H1 (cell line): ENCODE measurements at regions not wholly inside any gene's neighbourhood (a gene's known extent, or its start where the extent isn't known, plus 50 kb on each side); places are given as distances from the start of the nearest gene placed in this dataset.

Source experiments
- CTCF ChIA-PET: fragments of 300-600 bp; sonication (Branson Sonifier 250); formaldehyde crosslinking; loops from one replicate; lab custom pipeline; 2021; ENCODE audit not compliant: partially characterized antibody; lab: Charles Lee
- POLR2A ChIA-PET: fragments of 300-600 bp; sonication (Branson Sonifier 250); formaldehyde crosslinking; loops from one replicate; lab custom pipeline; 2021; ENCODE audit warnings: inconsistent platforms; ENCODE audit not compliant: partially characterized antibody; lab: Charles Lee
- DNase-seq, 2 experiments: peaks; one replicate each; pipeline versions ENCODE4 v3.0.0 to v3.0.0-alpha.2; 2010 to 2022; ENCODE audit warnings: low spot score in 2 of 2, low read depth in 1 of 2, mixed read lengths in 1 of 2
- FAIRE-seq: peaks from 2 replicates; lab custom pipeline; 2011; peaks lifted over from hg19 to GRCh38; lab: Jason Lieb, UNC
- H2AFZ ChIP-seq: 2 replicates; pipeline ENCODE4 v1.8.1; 2012; ENCODE audit warnings: low read length, inconsistent platforms
- H2AK5ac ChIP-seq: 2 replicates; pipeline ENCODE4 v1.6.1; 2013; ENCODE audit warnings: low read depth, low read length
- H2BK120ac ChIP-seq: replicated peaks from 2 replicates; pipeline ENCODE3; 2013; ENCODE audit warnings: low read depth, low read length, inconsistent platforms
- H2BK12ac ChIP-seq: 2 replicates; pipeline ENCODE4 v1.6.1; 2013; ENCODE audit warnings: low read depth, low read length
- H2BK15ac ChIP-seq: 2 replicates; pipeline ENCODE4 v1.6.1; 2013; ENCODE audit warnings: low read length
- H2BK20ac ChIP-seq: 2 replicates; pipeline ENCODE4 v1.6.1; 2013; ENCODE audit warnings: low read length
- H2BK5ac ChIP-seq: 2 replicates; pipeline ENCODE4 v1.6.1; 2013; ENCODE audit warnings: low read depth, low read length
- H3K14ac ChIP-seq: 2 replicates; pipeline ENCODE4 v1.6.1; 2013; ENCODE audit warnings: inconsistent platforms; ENCODE audit not compliant: insufficient read length
- H3K18ac ChIP-seq: 2 replicates; pipeline ENCODE4 v1.6.1; 2013; ENCODE audit warnings: low read length; ENCODE audit errors: extremely low read depth
- H3K23ac ChIP-seq: 2 replicates; pipeline ENCODE4 v1.6.1; 2013; ENCODE audit warnings: inconsistent platforms; ENCODE audit not compliant: insufficient read length
- H3K23me2 ChIP-seq: 2 replicates; pipeline ENCODE4 v1.6.1; 2013; ENCODE audit warnings: low read depth, low read length
- H3K27ac ChIP-seq: 2 replicates; pipeline ENCODE4 v1.6.1; 2011; ENCODE audit warnings: low read depth, low read length, inconsistent platforms
- H3K27me3 ChIP-seq, 4 experiments: replicated peaks in 1 of 4; 1 replicate in 1 of 4; 2 replicates in 3 of 4; pipeline versions ENCODE4 v1.6.1 to v1.8.1; 2011 to 2013; ENCODE audit warnings: low read length in 3 of 4, mild to moderate bottlenecking in 3 of 4, inconsistent platforms in 2 of 4, mixed read lengths in 2 of 4, moderate library complexity in 1 of 4; ENCODE audit not compliant: control insufficient read depth in 3 of 4, insufficient read depth in 3 of 4; ENCODE audit errors: extremely low read depth in 1 of 4
- H3K36me3 ChIP-seq, 4 experiments: 2 replicates each; pipeline versions ENCODE4 v1.6.1 to v1.8.1; 2011 to 2013; ENCODE audit warnings: mild to moderate bottlenecking in 4 of 4, low read length in 3 of 4, moderate library complexity in 2 of 4, control low read depth in 1 of 4, inconsistent platforms in 1 of 4; ENCODE audit not compliant: insufficient read depth in 4 of 4, control insufficient read depth in 2 of 4
- H3K4ac ChIP-seq: replicated peaks from 2 replicates; pipeline ENCODE3; 2013; ENCODE audit warnings: low read length, low read depth, mixed read lengths, inconsistent platforms; ENCODE audit not compliant: insufficient read length
- H3K4me1 ChIP-seq, 4 experiments: replicated peaks in 1 of 4; 1 replicate in 1 of 4; 2 replicates in 3 of 4; pipeline versions ENCODE4 v1.6.1 to v1.8.1; 2011 to 2013; ENCODE audit warnings: low read length in 3 of 4, inconsistent platforms in 2 of 4, mixed read lengths in 1 of 4; ENCODE audit not compliant: insufficient read depth in 4 of 4, control insufficient read depth in 3 of 4
- H3K4me2 ChIP-seq, 2 experiments: 2 replicates each; pipeline versions ENCODE4 v1.6.1 to v1.8.1; 2011 to 2013; ENCODE audit warnings: low read depth in 2 of 2, low read length in 2 of 2, control low read depth in 1 of 2, inconsistent platforms in 1 of 2, mild to moderate bottlenecking in 1 of 2; ENCODE audit not compliant: insufficient read depth in 1 of 2
- H3K4me3 ChIP-seq, 4 experiments: fragments of 200-600, 300-600 bp in 1 of 4; sonication (generic), shearing (Covaris generic), sonication (Bioruptor Twin) in 1 of 4; 2 replicates each; pipeline versions ENCODE4 v1.5.1 to v1.8.1; 2011 to 2016; ENCODE audit warnings: low read length in 4 of 4, low read depth in 3 of 4, control low read depth in 2 of 4, inconsistent platforms in 2 of 4, mild to moderate bottlenecking in 2 of 4, mixed read lengths in 1 of 4, moderate library complexity in 1 of 4; ENCODE audit not compliant: insufficient read depth in 2 of 4; ENCODE audit errors: extremely low read depth in 1 of 4
- H3K56ac ChIP-seq: replicated peaks from 2 replicates; pipeline ENCODE3; 2013; ENCODE audit warnings: low read depth, mild to moderate bottlenecking, mixed read lengths, low read length, inconsistent platforms; ENCODE audit not compliant: insufficient read length
- H3K79me1 ChIP-seq: 2 replicates; pipeline ENCODE4 v1.6.1; 2013; ENCODE audit warnings: low read depth, low read length, control low read depth
- H3K79me2 ChIP-seq, 2 experiments: 2 replicates each; pipeline versions ENCODE4 v1.6.1 to v1.8.1; 2012 to 2013; ENCODE audit warnings: low read length in 2 of 2, mild to moderate bottlenecking in 2 of 2, inconsistent platforms in 1 of 2; ENCODE audit not compliant: insufficient read depth in 2 of 2, control insufficient read depth in 1 of 2
- H3K9ac ChIP-seq, 4 experiments: replicated peaks in 1 of 4; 1 replicate in 1 of 4; 2 replicates in 3 of 4; pipeline versions ENCODE4 v1.6.1 to v1.8.1; 2011 to 2013; ENCODE audit warnings: low read depth in 3 of 4, low read length in 3 of 4, control low read depth in 2 of 4, mild to moderate bottlenecking in 2 of 4, moderate library complexity in 2 of 4, inconsistent platforms in 1 of 4; ENCODE audit errors: extremely low read depth in 1 of 4
- H3K9me3 ChIP-seq, 2 experiments: 2 replicates each; pipeline versions ENCODE4 v1.6.1 to v1.8.1; 2012 to 2013; ENCODE audit warnings: mild to moderate bottlenecking in 2 of 2, moderate library complexity in 2 of 2, control low read depth in 1 of 2, inconsistent platforms in 1 of 2, low read depth in 1 of 2, low read length in 1 of 2, mixed read lengths in 1 of 2; ENCODE audit not compliant: insufficient read depth in 2 of 2
- H4K20me1 ChIP-seq, 2 experiments: replicated peaks in 1 of 2; 2 replicates each; pipeline versions ENCODE3 to v1.8.1; 2011 to 2013; ENCODE audit warnings: inconsistent platforms in 2 of 2, low read length in 2 of 2, mild to moderate bottlenecking in 1 of 2; ENCODE audit not compliant: insufficient read depth in 2 of 2, control insufficient read depth in 1 of 2
- H4K5ac ChIP-seq: 2 replicates; pipeline ENCODE4 v1.6.1; 2013; ENCODE audit warnings: low read length, low read depth, mixed read lengths, inconsistent platforms; ENCODE audit not compliant: insufficient read length
- H4K8ac ChIP-seq: 2 replicates; pipeline ENCODE4 v1.8.0; 2013; ENCODE audit warnings: mild to moderate bottlenecking, moderate library complexity, low read length, inconsistent platforms; ENCODE audit not compliant: insufficient read depth; ENCODE audit errors: extremely low read depth
- H4K91ac ChIP-seq: replicated peaks from 2 replicates; pipeline ENCODE3; 2013; ENCODE audit warnings: low read length, mixed read lengths, inconsistent platforms; ENCODE audit not compliant: insufficient read length
- ATF3 ChIP-seq: IDR thresholded peaks from 2 replicates; pipeline ENCODE4 v1.6.1; 2011; ENCODE audit warnings: low read depth, mild to moderate bottlenecking, low read length; ENCODE audit not compliant: insufficient read depth
- CHD1 ChIP-seq: IDR thresholded peaks from 2 replicates; pipeline ENCODE4 v1.6.1; 2012; ENCODE audit warnings: low read depth, low read length, improper control_type of control experiment
- CHD2 ChIP-seq: IDR thresholded peaks from 2 replicates; pipeline ENCODE4 v1.6.1; 2012; ENCODE audit warnings: low read length, improper control_type of control experiment
- E2F6 ChIP-seq: IDR thresholded peaks from 2 replicates; pipeline ENCODE4 v1.6.1; 2012; ENCODE audit warnings: inconsistent platforms
- EP300 ChIP-seq, 2 experiments: IDR thresholded peaks; 1 replicate in 1 of 2; 2 replicates in 1 of 2; pipeline ENCODE4 v1.6.1; 2011 to 2012; ENCODE audit warnings: low read depth in 2 of 2, low read length in 2 of 2, mild to moderate bottlenecking in 2 of 2, borderline replicate concordance in 1 of 2, inconsistent platforms in 1 of 2, moderate library complexity in 1 of 2
- POLR2A ChIP-seq, 2 experiments: IDR thresholded peaks; 1 replicate in 1 of 2; 2 replicates in 1 of 2; pipeline ENCODE4 v1.6.1; 2011; ENCODE audit warnings: low read depth in 2 of 2, low read length in 2 of 2, mild to moderate bottlenecking in 2 of 2; ENCODE audit errors: control extremely low read depth in 1 of 2
- RFX5 ChIP-seq: IDR thresholded peaks from 2 replicates; pipeline ENCODE4 v1.6.1; 2011; ENCODE audit warnings: low read depth, low read length, improper control_type of control experiment, borderline replicate concordance
- SIN3A ChIP-seq, 2 experiments: IDR thresholded peaks in 1 of 2; conservative IDR thresholded peaks in 1 of 2; 2 replicates each; pipeline ENCODE4 v1.6.1; 2011 to 2012; ENCODE audit warnings: low read length in 2 of 2, improper control_type of control experiment in 1 of 2, low read depth in 1 of 2, mild to moderate bottlenecking in 1 of 2
- SRF ChIP-seq: IDR thresholded peaks from 2 replicates; pipeline ENCODE4 v1.6.1; 2011; ENCODE audit warnings: mild to moderate bottlenecking, low read depth, low read length, moderate library complexity
- TBP ChIP-seq: IDR thresholded peaks from 2 replicates; pipeline ENCODE4 v1.6.1; 2011; ENCODE audit warnings: low read depth, low read length, improper control_type of control experiment
- ZNF274 ChIP-seq: IDR thresholded peaks from 2 replicates; pipeline ENCODE4 v1.7.0; 2012; ENCODE audit warnings: low read length, borderline replicate concordance; ENCODE audit errors: extremely low read depth
- WGBS, 2 experiments: shearing (Covaris generic) in 1 of 2; methylation state at CpG; one replicate each; pipeline versions ENCODE4 v1.1.6 to v1.1.7; 2013 to 2015; ENCODE audit warnings: low lambda C conversion rate in 2 of 2, mixed read lengths in 2 of 2, inconsistent platforms in 1 of 2, low coverage in 1 of 2, missing lambda C conversion rate in 1 of 2; ENCODE audit not compliant: insufficient replicate concordance in 2 of 2, insufficient coverage in 1 of 2, insufficient read length in 1 of 2; ENCODE audit errors: extremely low coverage in 1 of 2, missing lambda C conversion rate in 1 of 2; 5-methylcytosine and 5-hydroxymethylcytosine counted together

GRCh38 chr7:137160236-137160635 is 183.3 kb downstream of the PTN start:
- Histone ChIP-seq H2BK120ac (no peak overlapping the region), H3K36me3 (no peaks in the 10 kb centered on the region), H4K8ac (no peak overlapping the region), H2BK20ac (no peak overlapping the region), H3K18ac (no peak overlapping the region), H4K5ac (no peak overlapping the region), H2AFZ (no peak overlapping the region), H3K79me1 (no peaks in the 10 kb centered on the region), H3K79me2 (no peaks in the 10 kb centered on the region), H3K23ac (no peak overlapping the region), H2BK15ac (no peak overlapping the region), H4K20me1 (no peaks in the 10 kb centered on the region), H2AK5ac (no peak overlapping the region), H3K14ac (no peak overlapping the region), H3K4me3 (no peak overlapping the region), H3K27me3 (no peaks in the 10 kb centered on the region), H3K4me2 (no peak overlapping the region), H3K27ac (no peak overlapping the region), H3K56ac (no peak overlapping the region), H3K4ac (no peak overlapping the region)
- FAIRE-seq = no peak
- ChIA-PET POLR2A (no interaction called here), CTCF (interaction anchor here (0.8 to 0.9 kb wide), 2 partner anchors 9 to 128 kb away, joined by 3 read pairs; no protein-coding TSS in a partner anchor)
- WGBS, 2 experiments = 85% methylated on average over 4 of the region's 4 CpGs; no CpG with 5 or more reads in 1 of the 2 experiments
- TF ChIP-seq ZNF274 (no peak), CHD1 (no peak), RFX5 (no peak), SIN3A (conservative IDR thresholded peaks at IDR 0.05 in 1 of 2, IDR thresholded peaks at IDR 0.05 in 1 of 2; ENCODE audit: low read depth in 1 of 2, low read length in 2 of 2) (no peak), ATF3 (no peak), POLR2A (IDR thresholded peaks at IDR 0.05; ENCODE audit: control extremely low read depth in 1 of 2, low read depth in 2 of 2, low read length in 2 of 2) (no peak), TBP (no peak), CHD2 (no peak), SRF (no peak), E2F6 (no peak), EP300 (IDR thresholded peaks at IDR 0.05; ENCODE audit: borderline replicate concordance in 1 of 2, low read depth in 2 of 2, low read length in 2 of 2) (no peak)
- TF ChIP-seq, all 59 proteins: peak for 0
- DNase-seq = no peak
- Histone ChIP-seq H3K9ac (no peak overlapping the region), H2BK5ac (no peak overlapping the region), H4K91ac (no peak overlapping the region), H3K4me1 (no peaks in the 10 kb centered on the region), H3K9me3 (no peaks in the 10 kb centered on the region), H2BK12ac (no peak overlapping the region), H3K23me2 (no peaks in the 10 kb centered on the region; the same call in 1 of the 2 replicates)
